ENCODE measurements at regions not wholly inside any gene's neighbourhood (a gene's known extent, or its start where the extent isn't known, plus 50 kb on each side); places are given as distances from the start of the nearest gene placed in this dataset.

DNA sequence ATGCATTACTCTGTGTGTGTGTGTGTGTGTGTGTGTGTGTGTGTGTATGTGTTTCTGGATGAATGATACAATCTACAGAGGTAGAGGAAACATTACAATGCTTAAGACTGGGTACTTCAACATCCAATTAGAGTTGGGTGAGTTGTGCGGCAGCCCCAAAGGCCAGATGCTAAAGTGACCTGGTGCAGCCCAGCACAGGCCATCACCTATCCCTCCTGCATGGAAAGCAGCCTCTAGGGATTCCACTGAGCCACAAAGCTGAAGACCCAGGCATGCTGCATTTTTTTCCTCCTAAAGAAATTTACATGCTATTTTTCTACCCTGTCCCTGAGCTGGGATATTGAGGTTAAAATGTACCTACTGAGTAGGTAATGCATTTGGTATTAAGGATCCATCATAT lies 79.1 kb upstream of the ETAA1 start:
- no peak overlapping the region for H2AFZ ChIP-seq (replicated peaks; ENCODE audit: low read length, poor library complexity)
- no peak for ATAC-seq (ENCODE audit: low read depth)
- DNase-seq = no peak

More for the DNA sequence above, 79.1 kb upstream of the ETAA1 start:
- H3K4me1 ChIP-seq (ENCODE audit: control insufficient read depth, insufficient read depth, low read length) = peaks cover 5% of the 10 kb centered on the region
- dilution Hi-C loops (cut with HindIII; ENCODE audit: low sequenced_read_pairs, unreplicated experiment) = no loop called here
- H3K18ac ChIP-seq (ENCODE audit: low read depth, low read length) = no peak overlapping the region
- no peak overlapping the region for H3K56ac ChIP-seq (ENCODE audit: extremely low read depth, insufficient read depth, low read length)
- CTCF ChIA-PET = no interaction called here
- no peak overlapping the region for H4K8ac ChIP-seq (ENCODE audit: low read depth in 2 of 2, low read length in 2 of 2)
- H4K91ac ChIP-seq (ENCODE audit: insufficient read depth, low read depth, low read length) = no peak overlapping the region
- peak overlapping the region; percentile 34; the same call in 1 of the 2 replicates for H2BK20ac ChIP-seq (ENCODE audit: low read depth, low read length)
- H3K4ac ChIP-seq (ENCODE audit: low read depth, low read length) = no peak overlapping the region
- in situ Hi-C loops (cut with MboI; ENCODE audit: low sequenced_read_pairs) = no loop called here
- no peak overlapping the region for H3K9ac ChIP-seq (ENCODE audit: low read depth, low read length)
- intact Hi-C loops (cut with micrococcal nuclease) = no loop called here
- H4K20me1 ChIP-seq (ENCODE audit: insufficient read depth, low read length) = no peaks in the 10 kb centered on the region
- no peak overlapping the region for H2BK15ac ChIP-seq (ENCODE audit: low read depth, low read length)
- TF ChIP-seq RAD21 (IDR thresholded peaks at IDR 0.05; ENCODE audit: low read length) (no peak), RFX5 (IDR thresholded peaks at IDR 0.05; ENCODE audit: low read depth, low read length) (no peak), CEBPB (IDR thresholded peaks at IDR 0.05; ENCODE audit: low read depth, low read length) (no peak), SMC3 (IDR thresholded peaks at IDR 0.05; ENCODE audit: low read depth, low read length) (no peak), MXI1 (IDR thresholded peaks at IDR 0.05; ENCODE audit: borderline replicate concordance, low read depth, low read length) (no peak), MAFK (IDR thresholded peaks at IDR 0.05; ENCODE audit: low read depth, low read length) (no peak), CHD1 (IDR thresholded peaks at IDR 0.05; ENCODE audit: low read depth, low read length) (no peak)
- TF ChIP-seq, protein P1, sequence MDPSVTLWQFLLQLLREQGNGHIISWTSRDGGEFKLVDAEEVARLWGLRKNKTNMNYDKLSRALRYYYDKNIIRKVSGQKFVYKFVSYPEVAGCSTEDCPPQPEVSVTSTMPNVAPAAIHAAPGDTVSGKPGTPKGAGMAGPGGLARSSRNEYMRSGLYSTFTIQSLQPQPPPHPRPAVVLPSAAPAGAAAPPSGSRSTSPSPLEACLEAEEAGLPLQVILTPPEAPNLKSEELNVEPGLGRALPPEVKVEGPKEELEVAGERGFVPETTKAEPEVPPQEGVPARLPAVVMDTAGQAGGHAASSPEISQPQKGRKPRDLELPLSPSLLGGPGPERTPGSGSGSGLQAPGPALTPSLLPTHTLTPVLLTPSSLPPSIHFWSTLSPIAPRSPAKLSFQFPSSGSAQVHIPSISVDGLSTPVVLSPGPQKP (IDR thresholded peaks at IDR 0.05; ENCODE audit: borderline replicate concordance, low read depth, low read length) = no peak
- no peaks in the 10 kb centered on the region for H3K9me3 ChIP-seq (ENCODE audit: control insufficient read depth, insufficient read depth, low read length)
- no peak overlapping the region for H2AK9ac ChIP-seq (replicated peaks; ENCODE audit: low read depth, low read length, poor library complexity)
- H3K36me3 ChIP-seq (ENCODE audit: control insufficient read depth, insufficient read depth, low read length) = no peaks in the 10 kb centered on the region
- H3K79me1 ChIP-seq (ENCODE audit: low read depth in 1 of 2, low read length in 2 of 2) = no peaks in the 10 kb centered on the region
- no peaks in the 10 kb centered on the region for H3K27me3 ChIP-seq (ENCODE audit: control insufficient read depth, insufficient read depth, low read length)
- POLR2A ChIA-PET (ENCODE audit: unreplicated experiment) = no interaction called here
- no TSS peak for BruUV-seq (replicated peaks)
- H3K9me1 ChIP-seq (ENCODE audit: insufficient read depth, low read length) = no peaks in the 10 kb centered on the region
- no peak overlapping the region for H2AK5ac ChIP-seq (ENCODE audit: low read depth, low read length)
- H2BK5ac ChIP-seq (ENCODE audit: low read depth, low read length, poor library complexity, severe bottlenecking) = no peak overlapping the region
- no peak overlapping the region for H3K23ac ChIP-seq (ENCODE audit: low read depth, low read length)
- no peak overlapping the region for H3K4me2 ChIP-seq (ENCODE audit: low read depth, low read length)
- no peak overlapping the region for H3K4me3 ChIP-seq (ENCODE audit: insufficient read depth, low read depth, low read length)
- H4K5ac ChIP-seq (ENCODE audit: low read depth, low read length) = no peak overlapping the region
- H3K14ac ChIP-seq (replicated peaks; ENCODE audit: low read depth, low read length) = no peak overlapping the region
- no peak overlapping the region for H3K27ac ChIP-seq (ENCODE audit: insufficient read depth, low read length)
- WGBS, 2 experiments (ENCODE audit: extremely low coverage in 2 of 2, insufficient read length in 1 of 2) = no CpG with 5 or more reads among the region's 1 CpG
- no peak overlapping the region for H2BK120ac ChIP-seq (ENCODE audit: low read depth, low read length)

All from IMR-90 (cell line).